HEK293T (cell line): ENCODE measurements at regions not wholly inside any gene's neighbourhood (a gene's known extent, or its start where the extent isn't known, plus 50 kb on each side); places are given as distances from the start of the nearest gene placed in this dataset.

Experiments used
- ARNT ChIP-seq: fragments of 450-650 bp; IDR thresholded peaks from 2 replicates; pipeline ENCODE4 v1.6.1; 2017; ENCODE audit warnings: mild to moderate bottlenecking
- CTBP1 ChIP-seq: fragments of 450-650 bp; IDR thresholded peaks from 2 replicates; pipeline ENCODE4 v1.6.1; 2016; ENCODE audit warnings: borderline replicate concordance
- ELF4 ChIP-seq: fragments of 450-650 bp; IDR thresholded peaks from 2 replicates; pipeline ENCODE4 v1.6.1; 2017; ENCODE audit warnings: antibody characterized with exemption
- FOXA1 ChIP-seq: fragments of 450-650 bp; IDR thresholded peaks from 2 replicates; pipeline ENCODE4 v1.6.1; 2016; ENCODE audit warnings: mild to moderate bottlenecking
- FOXK2 ChIP-seq: fragments of 450-650 bp; IDR thresholded peaks from 2 replicates; pipeline ENCODE4 v1.6.1; 2016; ENCODE audit warnings: mild to moderate bottlenecking
- FOXM1 ChIP-seq: fragments of 450-650 bp; IDR thresholded peaks from 2 replicates; pipeline ENCODE4 v1.6.1; 2017; ENCODE audit warnings: mild to moderate bottlenecking, borderline replicate concordance
- HDGF ChIP-seq: fragments of 450-650 bp; IDR thresholded peaks from 2 replicates; pipeline ENCODE4 v1.6.1; 2017; ENCODE audit warnings: antibody characterized with exemption, borderline replicate concordance
- LEF1 ChIP-seq: fragments of 450-650 bp; IDR thresholded peaks from 2 replicates; pipeline ENCODE4 v1.6.1; 2017; ENCODE audit warnings: mild to moderate bottlenecking, borderline replicate concordance
- NFRKB ChIP-seq: fragments of 450-650 bp; IDR thresholded peaks from 2 replicates; pipeline ENCODE4 v1.6.1; 2016; ENCODE audit warnings: mild to moderate bottlenecking, moderate library complexity
- SUZ12 ChIP-seq: fragments of 450-650 bp; IDR thresholded peaks from 2 replicates; pipeline ENCODE4 v1.6.1; 2016; ENCODE audit warnings: mild to moderate bottlenecking
- TARDBP ChIP-seq: fragments of 450-650 bp; IDR thresholded peaks from 2 replicates; pipeline ENCODE4 v1.6.1; 2016
- ZNF384 ChIP-seq: fragments of 450-650 bp; IDR thresholded peaks from 2 replicates; pipeline ENCODE4 v1.6.1; 2016

DNA sequence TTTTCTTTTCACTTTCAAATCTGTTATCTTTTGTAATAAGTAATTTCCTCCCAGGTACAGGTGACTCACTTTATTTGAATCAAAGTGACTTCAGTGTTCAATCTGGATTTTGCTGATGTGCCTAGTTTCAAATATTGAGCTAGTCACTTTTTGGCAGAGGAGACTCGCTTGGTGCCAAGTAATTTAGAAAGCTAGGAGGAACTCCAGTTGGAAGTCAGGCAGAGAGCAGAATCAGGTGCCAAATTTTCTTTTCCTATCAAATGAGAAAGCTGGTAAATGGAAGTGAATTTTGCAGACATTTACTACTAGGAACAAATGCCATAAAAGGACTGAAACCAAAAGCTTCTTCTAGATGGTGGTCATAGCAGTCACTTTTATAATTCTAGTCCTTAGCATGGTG, 656.0 kb upstream of the KIF2B start:
- TF ChIP-seq FOXK2 (no peak), ZNF384 (no peak), ELF4 (no peak), SUZ12 (no peak), TARDBP (no peak), FOXM1 (no peak), CTBP1 (no peak), NFRKB (no peak), FOXA1 (no peak), LEF1 (no peak), ARNT (no peak), HDGF (no peak)
